HT-29 (cell line): ENCODE measurements at regions not wholly inside any gene's neighbourhood (a gene's known extent, or its start where the extent isn't known, plus 50 kb on each side); places are given as distances from the start of the nearest gene placed in this dataset.

Experiments
- DNase-seq: peaks from one replicate; pipeline ENCODE4 v3.0.0-alpha.2; 2015; ENCODE audit warnings: low spot score

DNA sequence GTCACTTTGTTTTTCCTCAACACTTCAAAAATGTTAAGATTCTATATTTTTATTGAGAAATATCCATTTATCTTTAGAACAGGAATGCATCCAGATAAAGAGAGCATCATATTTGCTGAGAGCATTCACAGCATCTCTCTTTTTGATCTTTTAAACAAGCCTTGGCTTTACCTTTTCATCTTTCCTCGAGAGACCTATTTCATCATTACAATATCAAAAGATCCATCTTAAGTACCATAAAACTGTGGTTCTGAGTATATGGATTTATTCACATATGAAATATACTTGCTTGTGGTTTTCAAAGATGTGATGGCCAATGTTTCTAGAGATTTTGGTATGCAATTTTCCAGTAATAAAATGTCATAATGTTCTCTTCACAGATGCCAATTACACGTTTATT is 1140.9 kb downstream of the GATA3 start:
- no peak for DNase-seq

GRCh38 chr10:9198611-9199010 is 1144.1 kb downstream of the GATA3 start:
- no peak for DNase-seq

GRCh38 chr10:9205558-9205957 is 1151.1 kb downstream of the GATA3 start:
- DNase-seq = peak; percentile 16

DNA sequence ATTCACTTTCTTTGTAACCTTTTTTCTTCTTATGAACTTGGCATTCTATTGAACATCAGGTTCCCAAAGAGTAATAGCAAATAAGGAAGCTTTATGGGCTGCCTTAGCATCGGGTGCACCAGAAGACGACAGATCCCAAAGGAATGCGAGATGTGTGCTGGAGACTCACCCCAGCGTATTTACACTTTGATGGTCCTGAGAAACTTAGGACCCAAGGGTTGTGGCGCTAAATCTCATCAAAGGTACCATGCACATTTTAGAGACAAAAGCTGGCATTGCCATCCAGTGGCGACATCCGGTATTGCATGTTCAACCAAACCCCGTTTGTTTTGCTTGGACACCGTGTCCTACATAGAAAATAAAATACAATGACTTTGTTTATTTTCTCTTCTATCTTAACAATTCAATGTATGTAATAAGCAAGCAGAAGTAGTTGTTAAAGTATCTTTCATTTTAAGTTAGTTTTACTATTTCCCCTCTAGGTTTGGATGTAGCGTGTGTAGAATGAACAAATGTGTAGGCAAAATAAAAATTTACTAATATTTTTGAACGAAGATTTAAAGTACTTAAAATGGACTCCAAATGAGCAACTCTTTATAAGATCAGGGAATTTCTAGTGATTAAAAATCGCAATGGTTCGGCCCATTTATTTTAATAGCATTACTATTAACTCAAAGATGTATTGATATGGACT is 1154.8 kb downstream of the GATA3 start:
- peak; percentile 93 for DNase-seq

GRCh38 chr10:9211228-9211627 is 1156.7 kb downstream of the GATA3 start:
- DNase-seq = no peak

GRCh38 chr10:9214618-9215017 is 1160.1 kb downstream of the GATA3 start:
- no peak for DNase-seq

DNA sequence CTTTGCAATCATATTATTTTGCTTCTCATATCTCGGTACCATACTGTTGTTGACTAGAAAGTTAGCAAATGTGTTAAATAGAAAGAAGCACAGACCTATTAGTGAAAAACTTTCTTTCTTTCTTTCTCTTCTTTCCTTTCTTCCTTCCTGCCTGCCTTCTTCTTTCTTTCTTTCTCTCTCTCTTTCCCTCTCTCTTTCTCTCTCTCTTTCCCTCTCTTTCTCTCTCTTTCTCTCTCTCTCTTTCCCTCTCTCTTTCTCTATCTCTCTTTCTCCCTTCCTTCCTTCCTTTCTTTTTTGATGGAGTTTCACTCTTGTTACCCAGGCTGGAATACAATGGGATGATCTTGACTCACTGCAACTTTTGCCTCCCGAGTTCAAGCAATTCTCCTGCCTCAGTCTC is 1160.6 kb downstream of the GATA3 start:
- DNase-seq = no peak

- no peak for DNase-seq
Observed at GRCh38 chr10:9219860-9220259, 1165.4 kb downstream of the GATA3 start.

DNA sequence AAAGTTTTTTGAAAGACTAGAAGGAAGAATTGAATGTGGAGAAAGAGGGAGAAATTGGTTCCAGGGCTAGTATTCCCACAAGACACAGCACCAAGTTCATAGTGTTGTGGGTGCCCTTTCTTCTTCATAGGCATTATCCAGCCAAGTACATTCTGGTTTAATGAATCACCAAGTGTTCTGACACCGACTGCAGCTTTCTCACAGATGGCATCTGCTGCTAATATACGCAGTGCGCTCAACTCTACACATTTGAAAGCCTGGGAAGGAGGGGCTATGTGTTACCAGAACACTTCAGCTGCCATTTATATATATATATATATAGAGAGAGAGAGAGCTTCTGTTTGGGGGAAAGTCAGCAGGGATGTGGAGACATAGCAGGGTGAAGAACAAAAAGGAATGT is 1168.4 kb downstream of the GATA3 start:
- DNase-seq = no peak

DNA sequence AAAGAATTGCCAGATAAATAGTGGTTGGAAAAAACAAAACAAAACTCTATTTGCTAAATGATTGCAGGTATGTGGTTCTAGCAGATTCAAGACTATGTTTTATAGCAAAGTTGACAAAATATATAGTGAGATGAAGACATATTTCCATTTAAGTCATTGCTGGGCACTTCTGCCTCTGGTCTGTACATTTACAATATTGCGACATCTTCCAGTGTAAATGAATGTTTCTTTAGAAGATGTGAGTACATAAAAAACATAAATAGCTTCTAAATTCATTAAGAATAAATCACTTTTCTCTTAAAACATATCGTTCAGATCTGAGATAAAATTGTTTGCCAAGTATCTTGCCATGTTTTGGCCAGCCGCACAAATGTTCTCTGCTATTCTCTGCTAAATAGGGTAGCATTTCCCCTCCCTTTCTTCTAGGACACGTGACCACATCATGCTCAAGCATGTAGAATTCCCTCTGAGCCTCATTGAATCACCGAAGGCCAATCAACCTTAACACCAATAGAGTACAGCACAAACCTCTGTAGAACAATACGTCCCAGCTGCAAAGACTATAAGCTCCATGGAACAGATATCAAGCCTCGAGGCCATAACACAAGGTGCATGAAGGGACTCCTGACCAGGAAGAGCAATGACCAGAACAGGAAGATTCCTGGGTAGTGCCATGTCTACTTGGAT is 1173.3 kb downstream of the GATA3 start:
- no peak for DNase-seq

DNA sequence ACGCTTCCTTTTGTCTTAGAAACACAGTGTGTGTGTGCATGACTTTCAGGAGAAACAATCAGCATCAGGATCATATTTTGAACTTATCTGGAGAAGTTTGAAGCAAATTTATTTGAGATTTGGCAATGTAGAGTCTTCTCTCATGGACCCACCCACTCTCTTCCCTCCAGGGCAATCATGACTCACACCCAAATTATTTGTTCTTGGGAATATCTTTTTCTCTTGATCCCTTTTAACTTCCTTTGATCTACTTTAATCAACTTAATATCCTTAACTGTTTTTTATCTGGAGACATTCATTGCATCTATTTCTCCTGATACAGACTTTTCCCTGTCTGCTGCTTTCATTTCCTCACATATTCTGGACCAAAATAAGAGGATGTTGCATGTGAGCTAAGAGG is 1174.3 kb downstream of the GATA3 start:
- DNase-seq = no peak

- no peak for DNase-seq
Observed at GRCh38 chr10:9229702-9230244, 1175.3 kb downstream of the GATA3 start.

- DNase-seq = no peak
Observed at GRCh38 chr10:9230625-9231024, 1176.1 kb downstream of the GATA3 start.

DNA sequence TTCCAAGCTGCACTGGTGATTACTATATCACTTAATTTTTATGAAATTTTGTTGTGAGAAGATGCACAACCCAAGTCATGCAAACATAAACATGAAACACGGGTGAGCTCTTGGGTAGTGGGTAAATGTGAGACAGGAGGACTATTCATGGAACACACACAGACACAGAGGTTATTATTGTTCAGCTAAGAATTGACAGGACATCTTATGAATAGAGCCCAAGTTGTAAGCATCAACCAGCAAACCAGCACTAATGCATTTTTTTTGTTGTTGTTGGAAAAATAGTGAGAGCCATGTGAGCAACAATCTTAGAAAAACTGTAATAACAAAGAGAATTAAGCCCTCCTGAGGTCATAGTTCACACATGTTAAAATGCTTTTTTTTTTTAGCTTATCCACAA is 1179.7 kb downstream of the GATA3 start:
- DNase-seq = no peak

DNA sequence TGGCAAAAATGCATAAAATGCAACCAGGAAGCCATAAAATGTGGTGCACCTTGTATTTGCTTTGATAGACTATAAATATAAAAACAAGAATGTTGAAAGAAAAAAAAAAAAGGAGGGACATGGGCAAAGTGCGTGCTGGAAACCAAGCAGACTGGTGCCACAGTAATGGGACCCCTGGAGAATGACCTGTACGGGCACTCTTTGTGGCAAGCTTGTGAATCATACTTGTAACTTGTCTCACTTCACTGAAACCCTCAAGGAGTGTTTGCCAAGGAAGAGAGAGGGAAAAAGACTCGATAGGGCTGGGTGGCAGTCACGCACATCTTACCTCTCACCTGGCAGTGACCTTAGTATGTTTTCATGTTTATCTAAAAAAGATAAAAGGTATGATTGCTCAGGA is 1183.6 kb downstream of the GATA3 start:
- no peak for DNase-seq

GRCh38 chr10:9239298-9239697 is 1184.8 kb downstream of the GATA3 start:
- peak; percentile 61 for DNase-seq

GRCh38 chr10:9243941-9244411 is 1189.5 kb downstream of the GATA3 start:
- DNase-seq = no peak

- DNase-seq = no peak
Observed at GRCh38 chr10:9244864-9245263, 1190.4 kb downstream of the GATA3 start.

DNA sequence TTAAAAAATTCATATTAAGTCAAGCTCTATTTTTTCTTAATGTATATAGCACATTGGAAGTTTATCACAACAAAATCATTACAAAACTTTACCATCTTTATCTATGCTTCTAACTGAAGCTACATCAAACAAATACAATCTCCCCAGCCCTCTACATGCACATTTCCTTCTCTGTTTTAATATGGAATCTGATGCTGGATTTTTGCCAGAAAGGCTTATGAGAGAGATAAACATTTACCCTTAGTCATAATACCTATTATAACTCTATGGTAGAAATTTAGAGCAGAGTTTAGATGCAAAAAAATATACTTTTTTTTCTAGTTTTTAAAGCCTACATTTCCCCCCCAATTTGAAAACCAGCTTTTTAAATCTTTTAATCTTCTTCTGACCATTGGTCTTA is 1198.6 kb downstream of the GATA3 start:
- peak; percentile 70 for DNase-seq

DNA sequence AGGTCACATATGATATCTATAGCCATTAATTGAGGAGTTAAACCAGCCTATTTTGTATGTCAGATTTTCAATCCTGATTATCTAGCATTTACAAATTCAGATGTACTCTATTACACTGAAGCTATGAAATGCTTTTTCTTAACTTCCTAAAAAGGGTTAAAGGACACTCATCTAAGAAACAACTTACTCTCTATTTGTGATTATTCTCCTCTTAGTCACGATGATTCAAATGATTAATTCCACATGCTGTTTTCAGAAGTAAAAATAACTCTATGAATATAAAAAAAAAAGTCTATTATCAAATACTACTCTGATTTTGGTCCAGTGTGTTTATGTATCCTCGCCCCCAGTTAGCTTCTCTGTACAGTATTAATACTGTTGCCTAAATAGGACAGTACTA is 1199.9 kb downstream of the GATA3 start:
- no peak for DNase-seq

DNA sequence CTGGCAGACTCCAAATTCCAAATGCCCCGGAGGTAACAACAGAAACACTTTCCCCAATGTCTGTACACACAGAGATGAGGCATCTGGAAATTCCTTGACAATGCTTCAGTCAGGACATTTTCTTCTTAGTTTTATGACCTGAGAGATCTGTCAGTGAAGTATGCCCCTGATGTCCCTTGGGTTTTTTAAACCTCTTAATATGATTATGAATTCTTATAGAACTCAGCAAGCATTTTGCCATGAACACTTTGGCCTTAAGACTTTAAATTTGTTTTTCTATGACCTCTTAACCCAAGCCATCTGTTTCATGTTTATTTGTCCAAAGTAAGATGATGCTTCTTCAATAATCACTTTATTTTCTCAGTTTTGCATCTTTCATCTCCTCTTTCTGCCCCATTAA is 1206.2 kb downstream of the GATA3 start:
- DNase-seq = no peak

- peak; percentile 43 for DNase-seq
Observed at GRCh38 chr10:9262770-9263169, 1208.3 kb downstream of the GATA3 start.

DNA sequence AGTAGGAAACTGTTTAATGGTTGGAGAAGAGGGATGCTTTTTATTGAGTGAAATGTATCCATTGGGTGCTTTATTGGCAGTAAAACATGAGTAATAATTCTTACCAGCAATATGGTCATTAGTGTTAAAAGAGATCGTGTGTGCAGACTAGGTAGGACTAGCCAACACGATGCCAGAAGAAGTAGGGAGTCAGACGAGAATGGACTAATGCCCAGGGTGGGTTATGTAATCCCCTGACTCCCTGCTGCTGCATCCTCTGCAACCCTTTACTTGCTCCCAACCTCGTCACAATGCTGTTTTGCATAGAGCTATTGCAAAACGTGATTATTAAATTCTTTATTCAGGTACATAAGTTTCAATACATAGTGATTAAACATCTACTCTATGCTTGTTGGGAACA is 1213.7 kb downstream of the GATA3 start:
- no peak for DNase-seq
